Astrocyte (in vitro differentiated cells and primary cell): ENCODE measurements at regions not wholly inside any gene's neighbourhood (a gene's known extent, or its start where the extent isn't known, plus 50 kb on each side); places are given as distances from the start of the nearest gene placed in this dataset.

Experiments
- DNase-seq: peaks from one replicate; pipeline ENCODE4 v3.0.0-alpha.2; 2010; ENCODE audit warnings: low read depth
- FAIRE-seq: peaks from 2 replicates; lab custom pipeline; 2011; peaks lifted over from hg19 to GRCh38; lab: Jason Lieb, UNC
- H2AFZ ChIP-seq: 2 replicates; pipeline ENCODE4 v1.6.0; 2012; ENCODE audit warnings: low read depth, low read length, inconsistent platforms
- H3K27ac ChIP-seq: 2 replicates; pipeline ENCODE4 v1.5.1; 2011; ENCODE audit warnings: low read depth, low read length, inconsistent platforms
- H3K27me3 ChIP-seq: 2 replicates; pipeline ENCODE4 v1.6.0; 2011; ENCODE audit warnings: low read length, inconsistent platforms; ENCODE audit not compliant: insufficient read depth
- H3K36me3 ChIP-seq: 2 replicates; pipeline ENCODE4 v1.5.1; 2011; ENCODE audit warnings: low read length, inconsistent platforms; ENCODE audit not compliant: insufficient read depth
- H3K4me1 ChIP-seq: 2 replicates; pipeline ENCODE4 v1.5.1; 2011; ENCODE audit warnings: low read length, inconsistent platforms; ENCODE audit not compliant: insufficient read depth
- H3K4me2 ChIP-seq: 2 replicates; pipeline ENCODE4 v1.6.0; 2012; ENCODE audit warnings: low read length, inconsistent platforms
- H3K4me3 ChIP-seq: 2 replicates; pipeline ENCODE4 v1.5.1; 2011; ENCODE audit warnings: low read depth, mild to moderate bottlenecking, low read length, inconsistent platforms; ENCODE audit not compliant: insufficient read depth
- H3K79me2 ChIP-seq: 2 replicates; pipeline ENCODE4 v1.6.0; 2012; ENCODE audit warnings: mild to moderate bottlenecking, low read length, inconsistent platforms; ENCODE audit not compliant: insufficient read depth
- H3K9ac ChIP-seq: 2 replicates; pipeline ENCODE4 v1.6.0; 2012; ENCODE audit warnings: mild to moderate bottlenecking, low read length, inconsistent platforms
- H3K9me3 ChIP-seq: 2 replicates; pipeline ENCODE4 v1.5.1; 2012; ENCODE audit warnings: low read depth, mild to moderate bottlenecking, low read length, inconsistent platforms; ENCODE audit not compliant: insufficient read depth
- H4K20me1 ChIP-seq: 2 replicates; pipeline ENCODE4 v1.6.0; 2012; ENCODE audit warnings: low read length, inconsistent platforms; ENCODE audit not compliant: insufficient read depth
- H3K27ac Mint-ChIP-seq: one replicate; pipeline ENCODE4 v1.8.0; 2021; ENCODE audit warnings: mild to moderate bottlenecking, mixed read lengths; ENCODE audit not compliant: unreplicated experiment
- H3K27me3 Mint-ChIP-seq: one replicate; pipeline ENCODE4 v1.8.0; 2021; ENCODE audit warnings: low read depth, mixed read lengths; ENCODE audit not compliant: unreplicated experiment
- H3K36me3 Mint-ChIP-seq: one replicate; pipeline ENCODE4 v1.8.0; 2021; ENCODE audit warnings: low read depth, mixed read lengths; ENCODE audit not compliant: unreplicated experiment
- H3K4me1 Mint-ChIP-seq: one replicate; pipeline ENCODE4 v1.8.0; 2021; ENCODE audit warnings: low read depth, mixed read lengths; ENCODE audit not compliant: unreplicated experiment
- H3K4me3 Mint-ChIP-seq: one replicate; pipeline ENCODE4 v1.8.0; 2021; ENCODE audit warnings: mild to moderate bottlenecking, moderate library complexity, mixed read lengths; ENCODE audit not compliant: unreplicated experiment
- H3K9me3 Mint-ChIP-seq: one replicate; pipeline ENCODE4 v1.8.0; 2021; ENCODE audit warnings: mild to moderate bottlenecking, mixed read lengths; ENCODE audit not compliant: unreplicated experiment
- CTCF ChIP-seq: IDR thresholded peaks from 2 replicates; pipeline ENCODE4 v1.5.1; 2011; ENCODE audit warnings: low read depth, mild to moderate bottlenecking, inconsistent platforms, low read length, moderate library complexity; ENCODE audit not compliant: insufficient read depth
- EZH2 ChIP-seq: IDR thresholded peaks from 2 replicates; pipeline ENCODE4 v1.6.1; 2012; ENCODE audit warnings: mild to moderate bottlenecking, low read length, inconsistent platforms; ENCODE audit not compliant: insufficient read depth

GRCh38 chr6:66489269-66489987 is 782.4 kb upstream of the EYS start:
- Histone ChIP-seq H3K4me3 (no peak overlapping the region), H3K36me3 (no peaks in the 10 kb centered on the region), H3K9ac (no peak overlapping the region), H3K27me3 (no peaks in the 10 kb centered on the region), H3K4me1 (no peaks in the 10 kb centered on the region), H3K27ac (no peak overlapping the region), H3K9me3 (no peaks in the 10 kb centered on the region), H3K79me2 (no peaks in the 10 kb centered on the region), H2AFZ (no peak overlapping the region), H4K20me1 (no peaks in the 10 kb centered on the region), H3K4me2 (no peak overlapping the region)
- no peaks in the 10 kb centered on the region for H3K27me3 Mint-ChIP-seq
- no peak for TF ChIP-seq CTCF
- H3K4me3 Mint-ChIP-seq: no peak overlapping the region
- H3K4me1 Mint-ChIP-seq: no peaks in the 10 kb centered on the region
- DNase-seq (no peak), FAIRE-seq (no peak)
- H3K9me3 Mint-ChIP-seq: peaks cover 2% of the 10 kb centered on the region
- no peaks in the 10 kb centered on the region for H3K36me3 Mint-ChIP-seq
- no peak overlapping the region for H3K27ac Mint-ChIP-seq

- Histone ChIP-seq H3K4me1 (no peaks in the 10 kb centered on the region), H3K9me3 (no peaks in the 10 kb centered on the region), H3K79me2 (no peaks in the 10 kb centered on the region), H3K4me2 (no peak overlapping the region), H3K4me3 (no peak overlapping the region), H3K27ac (no peak overlapping the region), H4K20me1 (no peaks in the 10 kb centered on the region), H3K36me3 (no peaks in the 10 kb centered on the region), H3K27me3 (no peaks in the 10 kb centered on the region), H2AFZ (no peak overlapping the region), H3K9ac (no peak overlapping the region)
- Mint-ChIP-seq H3K36me3 (no peaks in the 10 kb centered on the region), H3K27ac (no peak overlapping the region), H3K27me3 (no peaks in the 10 kb centered on the region), H3K4me1 (no peaks in the 10 kb centered on the region), H3K4me3 (no peak overlapping the region), H3K9me3 (peaks cover 4% of the 10 kb centered on the region)
- FAIRE-seq (no peak), DNase-seq (no peak)
- TF ChIP-seq CTCF (no peak), EZH2 (no peak)
Measured at GRCh38 chr6:66481216-66481615, 774.2 kb upstream of the EYS start.

- Histone ChIP-seq H3K9me3 (no peaks in the 10 kb centered on the region), H3K4me1 (no peaks in the 10 kb centered on the region), H3K27ac (no peak overlapping the region), H3K36me3 (no peaks in the 10 kb centered on the region), H2AFZ (no peak overlapping the region), H3K9ac (no peak overlapping the region), H3K4me2 (no peak overlapping the region), H3K79me2 (no peaks in the 10 kb centered on the region), H4K20me1 (no peaks in the 10 kb centered on the region), H3K27me3 (no peaks in the 10 kb centered on the region), H3K4me3 (no peak overlapping the region)
- Mint-ChIP-seq H3K4me3 (no peak overlapping the region), H3K36me3 (no peaks in the 10 kb centered on the region), H3K27ac (no peak overlapping the region), H3K4me1 (no peaks in the 10 kb centered on the region), H3K27me3 (no peaks in the 10 kb centered on the region), H3K9me3 (peaks cover 4% of the 10 kb centered on the region)
- TF ChIP-seq CTCF: no peak
- TF ChIP-seq EZH2: no peak
- FAIRE-seq (no peak), DNase-seq (no peak)
Measured at GRCh38 chr6:66478705-66479104, 771.7 kb upstream of the EYS start.
